ENCODE measurements at regions not wholly inside any gene's neighbourhood (a gene's known extent, or its start where the extent isn't known, plus 50 kb on each side); places are given as distances from the start of the nearest gene placed in this dataset.

- TF ChIP-seq CREB1 (CRISPR knock-in tag; IDR thresholded peaks at IDR 0.05; ENCODE audit: low read depth) (no peak), EZH2 (IDR thresholded peaks at IDR 0.05; ENCODE audit: low read depth, unreplicated experiment) (no peak), STAT1 (IDR thresholded peaks at IDR 0.05; ENCODE audit: unreplicated experiment) (no peak), POLR2AphosphoS5 (IDR thresholded peaks at IDR 0.05; ENCODE audit: low read depth) (no peak), REST (IDR thresholded peaks at IDR 0.05; ENCODE audit: unreplicated experiment) (no peak), JUNB (IDR thresholded peaks at IDR 0.05; ENCODE audit: unreplicated experiment) (no peak)
- TF ChIP-seq, protein P1, sequence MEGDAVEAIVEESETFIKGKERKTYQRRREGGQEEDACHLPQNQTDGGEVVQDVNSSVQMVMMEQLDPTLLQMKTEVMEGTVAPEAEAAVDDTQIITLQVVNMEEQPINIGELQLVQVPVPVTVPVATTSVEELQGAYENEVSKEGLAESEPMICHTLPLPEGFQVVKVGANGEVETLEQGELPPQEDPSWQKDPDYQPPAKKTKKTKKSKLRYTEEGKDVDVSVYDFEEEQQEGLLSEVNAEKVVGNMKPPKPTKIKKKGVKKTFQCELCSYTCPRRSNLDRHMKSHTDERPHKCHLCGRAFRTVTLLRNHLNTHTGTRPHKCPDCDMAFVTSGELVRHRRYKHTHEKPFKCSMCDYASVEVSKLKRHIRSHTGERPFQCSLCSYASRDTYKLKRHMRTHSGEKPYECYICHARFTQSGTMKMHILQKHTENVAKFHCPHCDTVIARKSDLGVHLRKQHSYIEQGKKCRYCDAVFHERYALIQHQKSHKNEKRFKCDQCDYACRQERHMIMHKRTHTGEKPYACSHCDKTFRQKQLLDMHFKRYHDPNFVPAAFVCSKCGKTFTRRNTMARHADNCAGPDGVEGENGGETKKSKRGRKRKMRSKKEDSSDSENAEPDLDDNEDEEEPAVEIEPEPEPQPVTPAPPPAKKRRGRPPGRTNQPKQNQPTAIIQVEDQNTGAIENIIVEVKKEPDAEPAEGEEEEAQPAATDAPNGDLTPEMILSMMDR (conservative IDR thresholded peaks at IDR 0.05; ENCODE audit: low read depth in 2 of 2): no peak
- TF ChIP-seq, protein P2, sequence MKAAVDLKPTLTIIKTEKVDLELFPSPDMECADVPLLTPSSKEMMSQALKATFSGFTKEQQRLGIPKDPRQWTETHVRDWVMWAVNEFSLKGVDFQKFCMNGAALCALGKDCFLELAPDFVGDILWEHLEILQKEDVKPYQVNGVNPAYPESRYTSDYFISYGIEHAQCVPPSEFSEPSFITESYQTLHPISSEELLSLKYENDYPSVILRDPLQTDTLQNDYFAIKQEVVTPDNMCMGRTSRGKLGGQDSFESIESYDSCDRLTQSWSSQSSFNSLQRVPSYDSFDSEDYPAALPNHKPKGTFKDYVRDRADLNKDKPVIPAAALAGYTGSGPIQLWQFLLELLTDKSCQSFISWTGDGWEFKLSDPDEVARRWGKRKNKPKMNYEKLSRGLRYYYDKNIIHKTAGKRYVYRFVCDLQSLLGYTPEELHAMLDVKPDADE (IDR thresholded peaks at IDR 0.05): no peak
Measured at GRCh38 chr14:105901226-105901625, 374.8 kb downstream of the TMEM121 start.
